Nephron progenitor cell (in vitro differentiated cells): ENCODE measurements at regions not wholly inside any gene's neighbourhood (a gene's known extent, or its start where the extent isn't known, plus 50 kb on each side); places are given as distances from the start of the nearest gene placed in this dataset.

Experiments
- DNase-seq: peaks from one replicate; pipeline ENCODE4 v3.0.0; 2021
- H3K27ac Mint-ChIP-seq: 2 replicates; pipeline ENCODE4 v1.8.0; 2021; ENCODE audit warnings: mild to moderate bottlenecking, moderate library complexity, mixed read lengths
- H3K27me3 Mint-ChIP-seq: 2 replicates; pipeline ENCODE4 v1.8.0; 2021; ENCODE audit warnings: mild to moderate bottlenecking, low read depth, mixed read lengths; ENCODE audit not compliant: poor library complexity
- H3K36me3 Mint-ChIP-seq: 2 replicates; pipeline ENCODE4 v1.8.0; 2021; ENCODE audit warnings: low read depth, mixed read lengths
- H3K4me1 Mint-ChIP-seq: 2 replicates; pipeline ENCODE4 v1.8.0; 2021; ENCODE audit warnings: mixed read lengths
- H3K4me3 Mint-ChIP-seq: 2 replicates; pipeline ENCODE4 v1.8.0; 2021; ENCODE audit warnings: mild to moderate bottlenecking, moderate library complexity, mixed read lengths
- H3K9me3 Mint-ChIP-seq: 2 replicates; pipeline ENCODE4 v1.8.0; 2021; ENCODE audit warnings: mild to moderate bottlenecking, moderate library complexity, mixed read lengths
- CTCF ChIP-seq: fragments of 200-600 bp; sonication (generic); IDR thresholded peaks from 2 replicates; pipeline ENCODE4 v1.5.0; 2021; ENCODE audit warnings: antibody characterized with exemption

- Mint-ChIP-seq H3K4me1 (no peaks in the 10 kb centered on the region), H3K36me3 (no peaks in the 10 kb centered on the region), H3K9me3 (no peaks in the 10 kb centered on the region), H3K27me3 (peaks cover 6% of the 10 kb centered on the region), H3K4me3 (no peak overlapping the region), H3K27ac (no peak overlapping the region)
- TF ChIP-seq CTCF, result no peak
- no peak for DNase-seq
Observed at GRCh38 chr5:155307229-155307628, 293.7 kb downstream of the KIF4B start.

GRCh38 chr5:155308289-155308688, 294.7 kb downstream of the KIF4B start:
- H3K27ac Mint-ChIP-seq, result no peak overlapping the region
- H3K4me1 Mint-ChIP-seq, result no peaks in the 10 kb centered on the region
- no peak overlapping the region for H3K4me3 Mint-ChIP-seq
- TF ChIP-seq CTCF, result no peak
- DNase-seq, result no peak
- no peaks in the 10 kb centered on the region for H3K9me3 Mint-ChIP-seq
- peaks cover 6% of the 10 kb centered on the region for H3K27me3 Mint-ChIP-seq
- no peaks in the 10 kb centered on the region for H3K36me3 Mint-ChIP-seq

GRCh38 chr5:155309021-155309746, 295.6 kb downstream of the KIF4B start:
- no peak overlapping the region for H3K4me3 Mint-ChIP-seq
- H3K27ac Mint-ChIP-seq, result no peak overlapping the region
- H3K27me3 Mint-ChIP-seq, result peaks cover 4% of the 10 kb centered on the region
- no peaks in the 10 kb centered on the region for H3K9me3 Mint-ChIP-seq
- H3K4me1 Mint-ChIP-seq, result no peaks in the 10 kb centered on the region
- DNase-seq, result no peak
- H3K36me3 Mint-ChIP-seq, result no peaks in the 10 kb centered on the region
- TF ChIP-seq CTCF, result no peak

GRCh38 chr5:155311721-155312120, 298.2 kb downstream of the KIF4B start:
- Mint-ChIP-seq H3K9me3 (no peaks in the 10 kb centered on the region), H3K36me3 (no peaks in the 10 kb centered on the region), H3K27me3 (no peaks in the 10 kb centered on the region), H3K27ac (no peak overlapping the region), H3K4me3 (no peak overlapping the region), H3K4me1 (no peaks in the 10 kb centered on the region)
- no peak for TF ChIP-seq CTCF
- DNase-seq, result no peak

GRCh38 chr5:155313518-155313917, 300.0 kb downstream of the KIF4B start:
- Mint-ChIP-seq H3K36me3 (no peaks in the 10 kb centered on the region), H3K9me3 (no peaks in the 10 kb centered on the region), H3K4me1 (no peaks in the 10 kb centered on the region), H3K4me3 (no peak overlapping the region), H3K27me3 (peaks cover 4% of the 10 kb centered on the region), H3K27ac (no peak overlapping the region)
- no peak for DNase-seq
- TF ChIP-seq CTCF, result no peak

GRCh38 chr5:155316070-155316714, 302.6 kb downstream of the KIF4B start:
- no peaks in the 10 kb centered on the region for H3K36me3 Mint-ChIP-seq
- peaks cover 4% of the 10 kb centered on the region for H3K27me3 Mint-ChIP-seq
- DNase-seq, result no peak
- no peak overlapping the region for H3K27ac Mint-ChIP-seq
- H3K4me3 Mint-ChIP-seq, result no peak overlapping the region
- no peak for TF ChIP-seq CTCF
- no peaks in the 10 kb centered on the region for H3K4me1 Mint-ChIP-seq
- no peaks in the 10 kb centered on the region for H3K9me3 Mint-ChIP-seq
